ENCODE measurements at regions not wholly inside any gene's neighbourhood (a gene's known extent, or its start where the extent isn't known, plus 50 kb on each side); places are given as distances from the start of the nearest gene placed in this dataset.
A peak's percentile ranks its signal among the peaks of the same experiment; 100 is the strongest.

DNA sequence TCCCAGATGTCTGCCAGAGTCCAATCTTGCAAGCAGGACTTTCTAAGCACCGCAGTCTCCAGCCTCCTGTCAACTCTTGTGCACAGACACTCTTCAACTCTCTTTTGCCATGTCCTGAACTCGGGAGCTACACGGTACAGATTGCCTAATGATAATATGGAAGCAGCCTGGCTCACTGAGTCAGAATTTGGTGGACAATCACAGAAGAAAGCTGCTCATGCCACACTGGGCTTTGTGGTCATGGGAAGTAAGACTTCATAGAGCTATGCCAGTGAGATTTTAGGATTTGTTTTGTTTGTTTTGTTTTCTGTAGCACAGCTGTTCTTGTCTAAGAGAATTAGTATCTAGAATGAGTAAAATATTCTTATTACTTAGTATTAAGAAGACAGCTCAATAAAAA is 144.1 kb upstream of the PRSS58 start:
- no peak overlapping the region for H3K27ac ChIP-seq (ENCODE audit: low read depth in 1 of 2, low read length in 2 of 2)
- Mint-ChIP-seq H3K9me3 (no peaks in the 10 kb centered on the region), H3K36me3 (ENCODE audit: low read depth) (no peaks in the 10 kb centered on the region), H3K4me3 (no peak overlapping the region), H3K27ac (no peak overlapping the region), H3K4me1 (ENCODE audit: low read depth) (no peaks in the 10 kb centered on the region), H3K27me3 (peaks cover 11% of the 10 kb centered on the region)
- peaks cover 0 to 9% of the 10 kb centered on the region in 2 experiments for H3K27me3 ChIP-seq (ENCODE audit: control insufficient read depth in 1 of 2, insufficient read depth in 2 of 2, low read length in 2 of 2)
- intact Hi-C loops (cut with DNase I, micrococcal nuclease), result no loop called here
- CTCF ChIA-PET, result no interaction called here
- TF ChIP-seq, protein P1, sequence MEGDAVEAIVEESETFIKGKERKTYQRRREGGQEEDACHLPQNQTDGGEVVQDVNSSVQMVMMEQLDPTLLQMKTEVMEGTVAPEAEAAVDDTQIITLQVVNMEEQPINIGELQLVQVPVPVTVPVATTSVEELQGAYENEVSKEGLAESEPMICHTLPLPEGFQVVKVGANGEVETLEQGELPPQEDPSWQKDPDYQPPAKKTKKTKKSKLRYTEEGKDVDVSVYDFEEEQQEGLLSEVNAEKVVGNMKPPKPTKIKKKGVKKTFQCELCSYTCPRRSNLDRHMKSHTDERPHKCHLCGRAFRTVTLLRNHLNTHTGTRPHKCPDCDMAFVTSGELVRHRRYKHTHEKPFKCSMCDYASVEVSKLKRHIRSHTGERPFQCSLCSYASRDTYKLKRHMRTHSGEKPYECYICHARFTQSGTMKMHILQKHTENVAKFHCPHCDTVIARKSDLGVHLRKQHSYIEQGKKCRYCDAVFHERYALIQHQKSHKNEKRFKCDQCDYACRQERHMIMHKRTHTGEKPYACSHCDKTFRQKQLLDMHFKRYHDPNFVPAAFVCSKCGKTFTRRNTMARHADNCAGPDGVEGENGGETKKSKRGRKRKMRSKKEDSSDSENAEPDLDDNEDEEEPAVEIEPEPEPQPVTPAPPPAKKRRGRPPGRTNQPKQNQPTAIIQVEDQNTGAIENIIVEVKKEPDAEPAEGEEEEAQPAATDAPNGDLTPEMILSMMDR (IDR thresholded peaks at IDR 0.05), result no peak
- no peaks in the 10 kb centered on the region for H3K36me3 ChIP-seq (ENCODE audit: insufficient read depth, low read length)
- no peak for DNase-seq
- H3K9me3 ChIP-seq (ENCODE audit: control insufficient read depth in 1 of 2, insufficient read depth in 1 of 2, low read length in 2 of 2), result no peaks in the 10 kb centered on the region
- no peaks in the 10 kb centered on the region for H3K4me1 ChIP-seq (ENCODE audit: insufficient read depth, low read length)
- H3K4me3 ChIP-seq (ENCODE audit: low read length), result no peak overlapping the region
- POLR2A ChIA-PET, result interaction anchor here (1.0 kb wide), 1 partner anchor 396 kb away, joined by 3 read pairs; no protein-coding TSS in a partner anchor
- ATAC-seq (ENCODE audit: poor library complexity), result no peak

DNA sequence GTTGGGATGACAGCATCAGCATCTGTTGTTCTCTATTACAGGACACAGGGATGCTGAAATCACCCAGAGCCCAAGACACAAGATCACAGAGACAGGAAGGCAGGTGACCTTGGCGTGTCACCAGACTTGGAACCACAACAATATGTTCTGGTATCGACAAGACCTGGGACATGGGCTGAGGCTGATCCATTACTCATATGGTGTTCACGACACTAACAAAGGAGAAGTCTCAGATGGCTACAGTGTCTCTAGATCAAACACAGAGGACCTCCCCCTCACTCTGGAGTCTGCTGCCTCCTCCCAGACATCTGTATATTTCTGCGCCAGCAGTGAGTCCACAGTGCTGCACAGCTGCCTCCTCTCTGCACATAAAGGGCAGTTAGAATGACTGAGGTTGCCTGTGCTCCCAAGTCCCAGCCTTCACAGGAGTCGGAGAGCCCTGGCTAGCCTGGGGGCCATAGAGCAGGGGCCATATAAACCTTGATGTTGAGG is 142.2 kb upstream of the PRSS58 start:
- no peak overlapping the region for H3K27ac Mint-ChIP-seq

DNA sequence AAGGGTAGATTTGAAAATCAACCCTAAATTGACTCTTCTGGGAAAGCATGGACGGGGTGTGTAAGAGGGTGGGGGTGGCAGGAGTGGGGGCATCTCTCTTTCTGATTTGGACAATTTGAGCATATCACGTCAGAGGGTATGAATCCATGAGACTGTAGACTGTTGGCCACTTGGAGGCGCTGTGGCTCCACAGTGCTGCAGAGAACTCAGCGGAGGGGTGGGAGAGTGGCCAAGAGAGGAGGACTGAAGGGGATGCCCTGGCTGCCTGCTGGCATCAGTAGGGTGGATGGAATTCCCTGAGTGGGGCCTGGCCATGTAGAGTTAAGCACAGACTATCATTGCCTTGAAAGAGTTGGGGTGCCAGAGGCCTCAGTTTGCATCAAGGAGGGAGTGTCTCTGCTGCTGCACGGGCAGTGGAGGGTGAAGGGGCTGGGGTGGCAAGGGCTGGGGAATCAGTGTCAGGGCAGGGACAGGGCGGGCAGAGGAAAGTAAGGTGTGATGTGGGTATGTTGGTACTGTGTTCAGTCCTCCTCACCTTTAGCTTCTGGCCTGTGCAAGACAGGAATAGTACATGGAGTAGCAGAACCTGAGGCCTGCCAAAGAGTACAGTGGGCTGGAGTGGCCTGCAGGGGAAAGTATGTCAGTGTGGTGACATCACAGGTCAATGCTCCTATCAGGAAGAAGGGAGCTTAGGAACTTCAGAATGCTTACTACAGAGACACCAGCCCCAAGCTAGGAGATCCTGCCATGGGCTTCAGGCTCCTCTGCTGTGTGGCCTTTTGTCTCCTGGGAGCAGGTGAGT is 133.5 kb upstream of the PRSS58 start:
- Mint-ChIP-seq H3K4me3 (peak overlapping the region; percentile 69), H3K36me3 (ENCODE audit: low read depth) (no peaks in the 10 kb centered on the region), H3K4me1 (ENCODE audit: low read depth) (peaks cover 9% of the 10 kb centered on the region), H3K27ac (peak overlapping the region; percentile 42), H3K9me3 (no peaks in the 10 kb centered on the region), H3K27me3 (no peaks in the 10 kb centered on the region)
- Histone ChIP-seq H3K4me1 (ENCODE audit: insufficient read depth, low read length) (no peaks in the 10 kb centered on the region), H3K27me3 (ENCODE audit: control insufficient read depth in 1 of 2, insufficient read depth in 2 of 2, low read length in 2 of 2) (no peaks in the 10 kb centered on the region), H3K4me3 (ENCODE audit: low read length) (peak overlapping the region; percentile 22), H3K27ac (ENCODE audit: low read depth in 1 of 2, low read length in 2 of 2) (no peak overlapping the region), H3K36me3 (ENCODE audit: insufficient read depth, low read length) (no peaks in the 10 kb centered on the region), H3K9me3 (ENCODE audit: control insufficient read depth in 1 of 2, insufficient read depth in 1 of 2, low read length in 2 of 2) (no peaks in the 10 kb centered on the region)
- intact Hi-C loops (cut with DNase I, micrococcal nuclease), result no loop called here
- ATAC-seq (ENCODE audit: poor library complexity), result peak; percentile 68
- peak in 13 of 14 experiments; percentile 9 to 68 (median 34) for DNase-seq
- TF ChIP-seq, protein P1 (IDR thresholded peaks at IDR 0.05), result no peak
- CTCF ChIA-PET, result no interaction called here
- POLR2A ChIA-PET, result interaction anchor here (1.0 to 1.9 kb wide), 5 partner anchors 29 to 417 kb away, joined by 3 to 13 read pairs (median 6); no protein-coding TSS in a partner anchor

More for the DNA sequence above, 142.2 kb upstream of the PRSS58 start:
- ChIA-PET CTCF (no interaction called here), POLR2A (no interaction called here)
- TF ChIP-seq, protein P1 (IDR thresholded peaks at IDR 0.05), result no peak
- no peaks in the 10 kb centered on the region for H3K36me3 ChIP-seq (ENCODE audit: insufficient read depth, low read length)
- H3K27me3 ChIP-seq (ENCODE audit: control insufficient read depth in 1 of 2, insufficient read depth in 2 of 2, low read length in 2 of 2), result peaks cover 0 to 6% of the 10 kb centered on the region in 2 experiments
- Mint-ChIP-seq H3K9me3 (no peaks in the 10 kb centered on the region), H3K4me1 (ENCODE audit: low read depth) (no peaks in the 10 kb centered on the region), H3K27me3 (peaks cover 8% of the 10 kb centered on the region), H3K36me3 (ENCODE audit: low read depth) (no peaks in the 10 kb centered on the region), H3K4me3 (no peak overlapping the region)
- H3K9me3 ChIP-seq (ENCODE audit: control insufficient read depth in 1 of 2, insufficient read depth in 1 of 2, low read length in 2 of 2), result no peaks in the 10 kb centered on the region
- H3K4me3 ChIP-seq (ENCODE audit: low read length), result no peak overlapping the region
- no peak overlapping the region for H3K27ac ChIP-seq (ENCODE audit: low read depth in 1 of 2, low read length in 2 of 2)
- intact Hi-C loops (cut with DNase I, micrococcal nuclease), result no loop called here
- DNase-seq, result no peak
- peak; percentile 37 for ATAC-seq (ENCODE audit: poor library complexity)
- H3K4me1 ChIP-seq (ENCODE audit: insufficient read depth, low read length), result no peaks in the 10 kb centered on the region
